GM12892 (cell line): ENCODE measurements at regions not wholly inside any gene's neighbourhood (a gene's known extent, or its start where the extent isn't known, plus 50 kb on each side); places are given as distances from the start of the nearest gene placed in this dataset.

Source experiments
- POLR2A ChIP-seq: IDR thresholded peaks from 2 replicates; pipeline ENCODE4 v1.6.1; 2011; ENCODE audit warnings: low read depth, low read length, control low read depth
- POLR2AphosphoS5 ChIP-seq: IDR thresholded peaks from 2 replicates; pipeline ENCODE4 v1.6.1; 2011; ENCODE audit warnings: low read depth, low read length, control low read depth
- TAF1 ChIP-seq: IDR thresholded peaks from 2 replicates; pipeline ENCODE4 v1.6.1; 2011; ENCODE audit warnings: low read depth, mild to moderate bottlenecking, control low read depth, low read length, borderline replicate concordance

DNA sequence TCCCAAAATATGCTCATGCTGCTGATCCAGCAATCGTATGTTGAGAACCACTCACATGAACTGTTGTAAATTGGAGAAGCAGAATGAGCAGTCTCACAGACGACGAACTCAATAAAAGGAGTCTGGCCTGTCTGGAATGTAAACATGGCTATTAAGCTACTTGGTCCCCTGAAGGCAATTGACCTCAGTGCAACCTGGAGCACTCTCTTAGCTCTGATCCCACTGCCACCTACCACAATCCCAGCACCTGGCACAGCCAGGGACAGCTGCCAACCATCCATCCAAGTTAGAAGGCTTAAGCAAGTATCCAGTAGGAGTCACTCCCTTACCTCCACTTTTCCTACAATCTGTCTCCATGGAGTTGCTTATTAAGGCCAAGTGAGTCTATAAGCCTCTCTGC is 406.9 kb upstream of the CLEC14A start:
- TF ChIP-seq POLR2AphosphoS5: no peak
- no peak for TF ChIP-seq POLR2A
- no peak for TF ChIP-seq TAF1
